ENCODE measurements at regions not wholly inside any gene's neighbourhood (a gene's known extent, or its start where the extent isn't known, plus 50 kb on each side); places are given as distances from the start of the nearest gene placed in this dataset.
A peak's percentile ranks its signal among the peaks of the same experiment; 100 is the strongest.

GRCh38 chrX:111003118-111003517 lies 92.9 kb upstream of the PAK3 start:
- no peak for TF ChIP-seq CTCF (conservative IDR thresholded peaks at IDR 0.05; ENCODE audit: control insufficient read depth, insufficient read depth, low read depth, low read length)
- no peak for DNase-seq (ENCODE audit: low read depth)
- no peak overlapping the region for H3K4me3 ChIP-seq (ENCODE audit: control insufficient read depth, low read depth, low read length)

GRCh38 chrX:110992611-110993010 lies 103.4 kb upstream of the PAK3 start:
- peak; percentile 21 for DNase-seq (ENCODE audit: low read depth)
- H3K4me3 ChIP-seq (ENCODE audit: control insufficient read depth, low read depth, low read length) = no peak overlapping the region
- TF ChIP-seq CTCF (conservative IDR thresholded peaks at IDR 0.05; ENCODE audit: control insufficient read depth, insufficient read depth, low read depth, low read length) = peak; percentile 64

GRCh38 chrX:110989869-110990268 lies 106.1 kb upstream of the PAK3 start:
- TF ChIP-seq CTCF (conservative IDR thresholded peaks at IDR 0.05; ENCODE audit: control insufficient read depth, insufficient read depth, low read depth, low read length) = no peak
- no peak overlapping the region for H3K4me3 ChIP-seq (ENCODE audit: control insufficient read depth, low read depth, low read length)
- no peak for DNase-seq (ENCODE audit: low read depth)

- no peak overlapping the region for H3K4me3 ChIP-seq (ENCODE audit: control insufficient read depth, low read depth, low read length)
- no peak for DNase-seq (ENCODE audit: low read depth)
- TF ChIP-seq CTCF (conservative IDR thresholded peaks at IDR 0.05; ENCODE audit: control insufficient read depth, insufficient read depth, low read depth, low read length) = no peak
These were observed 106.5 kb upstream of the PAK3 start for GRCh38 chrX:110989447-110989846.

GRCh38 chrX:110987292-110987691 lies 108.7 kb upstream of the PAK3 start:
- no peak for DNase-seq (ENCODE audit: low read depth)

GRCh38 chrX:110985470-110985869 lies 110.5 kb upstream of the PAK3 start:
- no peak for TF ChIP-seq CTCF (conservative IDR thresholded peaks at IDR 0.05; ENCODE audit: control insufficient read depth, insufficient read depth, low read depth, low read length)
- DNase-seq (ENCODE audit: low read depth) = no peak
- H3K4me3 ChIP-seq (ENCODE audit: control insufficient read depth, low read depth, low read length) = no peak overlapping the region

More at GRCh38 chrX:110987292-110987691, 108.7 kb upstream of the PAK3 start:
- H3K4me3 ChIP-seq (ENCODE audit: control insufficient read depth, low read depth, low read length) = no peak overlapping the region
- peak; percentile 14 for TF ChIP-seq CTCF (conservative IDR thresholded peaks at IDR 0.05; ENCODE audit: control insufficient read depth, insufficient read depth, low read depth, low read length)

- H3K4me3 ChIP-seq (ENCODE audit: control insufficient read depth, low read depth, low read length) = no peak overlapping the region
- no peak for DNase-seq (ENCODE audit: low read depth)
- no peak for TF ChIP-seq CTCF (conservative IDR thresholded peaks at IDR 0.05; ENCODE audit: control insufficient read depth, insufficient read depth, low read depth, low read length)
These were observed 113.0 kb upstream of the PAK3 start for GRCh38 chrX:110983024-110983423.

All from fibroblast of mammary gland (primary cell).